ENCODE measurements at regions not wholly inside any gene's neighbourhood (a gene's known extent, or its start where the extent isn't known, plus 50 kb on each side); places are given as distances from the start of the nearest gene placed in this dataset.
"Not testable (repeated sequence)": the region's sequence is repeated elsewhere in the genome, so short reads cannot be mapped to it uniquely, and the experiment has no call there.

DNA sequence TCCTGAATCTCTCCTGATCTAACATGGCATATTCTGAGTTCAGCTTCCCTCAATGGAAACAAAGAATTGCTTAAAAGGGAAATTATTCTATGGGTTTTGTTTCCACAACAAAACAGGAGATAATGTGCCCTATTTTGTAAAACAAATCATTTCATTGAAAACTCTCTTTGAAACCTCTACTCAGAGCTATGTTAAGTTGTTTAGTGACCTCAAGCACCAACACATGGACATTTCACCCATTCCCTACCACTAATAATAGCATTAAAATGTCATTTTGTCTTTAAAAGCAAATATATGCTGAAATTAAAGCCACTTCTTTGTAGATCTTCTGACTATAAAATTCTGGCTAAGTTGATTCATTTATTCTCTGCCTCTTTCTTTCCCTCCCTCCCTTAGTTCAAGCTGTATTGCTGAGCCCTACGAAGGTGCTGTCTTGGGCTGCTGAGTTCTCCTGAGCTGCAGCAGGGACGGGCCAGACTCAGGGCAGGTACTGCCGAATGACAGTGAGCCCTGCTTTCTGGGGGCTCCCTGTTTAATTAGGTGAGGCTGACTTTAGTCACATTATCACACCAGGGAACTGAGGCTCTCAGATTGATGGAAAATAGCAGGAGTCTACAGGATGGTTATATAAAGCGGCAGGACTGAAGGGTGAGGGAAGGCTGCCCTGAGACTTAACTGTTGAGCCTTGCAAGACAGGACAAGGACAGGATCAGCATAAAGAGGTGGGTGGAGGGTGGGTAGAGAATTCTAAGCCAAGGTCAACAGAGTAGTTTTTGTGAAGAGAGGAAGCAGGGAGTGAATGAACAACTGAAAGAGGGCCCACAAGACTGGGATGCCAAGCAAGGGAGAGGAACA lies 1685.1 kb downstream of the SPATA31A7 start:
- not testable (repeated sequence) for DNase-seq (ENCODE audit: low spot score)

DNA sequence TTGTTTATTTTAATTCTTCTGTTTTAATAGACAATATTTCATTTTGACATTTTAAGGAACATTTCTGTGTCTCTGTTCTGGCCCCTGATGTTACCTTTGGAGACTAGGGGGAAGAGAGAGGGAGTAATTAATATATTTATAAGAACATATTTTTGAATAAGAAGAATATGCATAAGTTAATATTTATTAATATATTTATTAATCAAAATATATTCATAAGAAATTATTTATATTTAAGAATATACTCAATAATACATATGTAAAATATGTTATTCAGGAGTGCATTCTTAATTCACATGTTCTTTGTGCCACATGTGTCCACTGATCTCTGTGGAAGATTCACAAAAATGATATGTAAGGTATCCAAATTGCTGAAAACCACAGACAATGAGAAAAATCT lies 1687.7 kb downstream of the SPATA31A7 start:
- DNase-seq (ENCODE audit: low spot score) = not testable (repeated sequence)

DNA sequence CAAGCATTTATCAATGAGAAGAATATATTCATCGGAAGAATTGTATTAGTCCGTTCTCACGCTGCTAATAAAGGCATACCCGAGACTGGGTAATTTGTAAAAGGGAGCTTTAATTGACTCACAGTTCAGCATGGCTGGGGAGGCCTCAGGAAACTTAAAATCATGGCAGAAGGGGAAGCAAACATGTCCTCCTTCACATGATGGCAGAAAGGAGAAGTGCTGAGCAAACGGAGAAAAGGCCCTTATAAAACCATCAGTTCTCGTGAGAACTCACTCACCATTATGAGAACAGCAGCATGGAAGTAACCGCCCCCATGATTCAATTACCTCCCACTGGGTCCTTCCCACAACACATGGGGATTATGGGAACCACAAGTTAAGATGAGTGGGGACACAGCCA lies 1688.2 kb downstream of the SPATA31A7 start:
- DNase-seq (ENCODE audit: low spot score) = not testable (repeated sequence)

GRCh38 chr9:62880453-62880852 lies 1690.6 kb downstream of the SPATA31A7 start:
- DNase-seq (ENCODE audit: low spot score) = not testable (repeated sequence)

GRCh38 chr9:62880971-62881370 lies 1691.1 kb downstream of the SPATA31A7 start:
- not testable (repeated sequence) for DNase-seq (ENCODE audit: low spot score)

- DNase-seq (ENCODE audit: low spot score) = not testable (repeated sequence)
Observed at GRCh38 chr9:62881811-62882210, 1692.0 kb downstream of the SPATA31A7 start.

DNA sequence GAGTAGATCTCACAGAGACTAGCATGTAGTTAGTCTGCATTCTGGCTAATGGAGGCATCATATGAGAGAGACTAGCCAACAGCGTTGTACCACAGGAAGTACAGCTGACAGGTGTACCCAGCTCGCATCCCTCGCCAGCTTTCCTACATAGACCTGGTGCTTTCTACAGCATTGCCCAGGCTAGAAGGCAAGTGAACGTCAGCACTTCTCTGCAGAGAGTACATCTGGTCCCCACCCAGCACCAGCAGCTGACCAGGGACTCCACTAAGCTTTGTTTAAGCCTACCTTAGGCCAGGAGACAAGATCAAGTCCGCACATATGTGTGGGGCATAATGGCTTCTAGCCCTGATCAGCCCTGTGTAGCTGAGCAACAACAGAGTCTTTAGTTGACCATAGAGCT lies 1692.9 kb downstream of the SPATA31A7 start:
- not testable (repeated sequence) for DNase-seq (ENCODE audit: low spot score)

DNA sequence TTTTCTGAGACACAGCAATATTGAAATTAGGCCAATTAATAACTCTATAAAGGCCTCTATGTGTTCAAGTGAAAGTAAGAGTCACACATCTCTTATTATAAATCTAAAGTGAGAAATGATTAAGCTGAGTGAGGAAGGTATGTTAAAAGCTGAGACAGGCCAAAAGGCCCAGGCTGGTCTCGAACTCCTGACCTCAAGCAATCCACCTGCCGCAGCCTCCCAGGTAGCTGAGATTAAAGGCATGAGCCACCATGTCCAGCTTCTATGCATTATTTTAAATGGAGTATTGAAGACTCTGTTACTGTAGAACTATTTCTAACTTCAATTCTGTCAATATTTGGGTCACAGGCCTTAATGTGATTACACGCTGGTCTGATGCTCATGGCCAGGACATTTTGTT lies 1706.9 kb downstream of the SPATA31A7 start:
- DNase-seq (ENCODE audit: low spot score) = not testable (repeated sequence)

- DNase-seq (ENCODE audit: low spot score) = peak; percentile 7
Observed at GRCh38 chr9:62897411-62898225, 1707.8 kb downstream of the SPATA31A7 start.

GRCh38 chr9:62899666-62900065 lies 1709.8 kb downstream of the SPATA31A7 start:
- DNase-seq (ENCODE audit: low spot score) = not testable (repeated sequence)

DNA sequence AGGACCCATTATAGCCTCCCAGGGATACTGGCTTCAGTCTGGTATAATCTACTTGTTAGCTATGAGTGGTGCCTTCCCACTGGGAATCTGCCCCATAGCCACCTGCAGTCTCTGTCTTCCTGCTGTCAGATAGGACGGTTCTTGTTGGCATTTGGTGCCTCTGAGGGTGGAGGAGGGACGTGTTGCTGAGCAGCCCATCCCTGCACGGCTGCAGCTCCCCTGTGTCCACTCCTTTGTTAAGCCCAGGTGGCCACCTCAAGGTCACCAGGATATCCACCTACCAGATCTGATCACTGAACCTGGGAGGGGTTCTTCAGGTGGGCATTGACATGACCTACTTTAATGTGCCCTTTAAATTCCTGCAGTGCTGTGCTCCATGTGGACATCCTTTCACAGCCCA lies 1714.2 kb downstream of the SPATA31A7 start:
- DNase-seq (ENCODE audit: low spot score) = not testable (repeated sequence)

GRCh38 chr9:62905722-62906121 lies 1715.9 kb downstream of the SPATA31A7 start:
- DNase-seq (ENCODE audit: low spot score) = not testable (repeated sequence)

DNA sequence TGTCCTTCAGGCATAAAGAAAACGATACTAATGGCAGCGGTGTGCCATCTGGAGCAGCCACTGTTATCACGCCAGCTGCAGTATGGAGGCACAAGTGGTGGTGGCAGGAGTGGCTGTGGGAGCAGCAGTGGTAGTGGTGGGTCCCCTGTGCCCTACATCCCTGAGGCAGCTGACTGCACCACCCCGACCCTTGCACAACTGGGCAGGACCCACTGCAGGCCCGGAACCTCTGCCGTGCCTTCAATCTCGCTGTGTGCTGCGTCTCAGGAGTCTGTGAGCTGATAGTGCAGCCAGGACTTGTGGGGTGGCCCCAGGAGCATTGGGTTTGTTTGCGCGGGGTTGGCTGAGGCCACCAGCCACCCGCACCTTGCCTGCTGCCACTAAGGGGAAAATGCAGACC lies 1718.0 kb downstream of the SPATA31A7 start:
- not testable (repeated sequence) for DNase-seq (ENCODE audit: low spot score)

DNA sequence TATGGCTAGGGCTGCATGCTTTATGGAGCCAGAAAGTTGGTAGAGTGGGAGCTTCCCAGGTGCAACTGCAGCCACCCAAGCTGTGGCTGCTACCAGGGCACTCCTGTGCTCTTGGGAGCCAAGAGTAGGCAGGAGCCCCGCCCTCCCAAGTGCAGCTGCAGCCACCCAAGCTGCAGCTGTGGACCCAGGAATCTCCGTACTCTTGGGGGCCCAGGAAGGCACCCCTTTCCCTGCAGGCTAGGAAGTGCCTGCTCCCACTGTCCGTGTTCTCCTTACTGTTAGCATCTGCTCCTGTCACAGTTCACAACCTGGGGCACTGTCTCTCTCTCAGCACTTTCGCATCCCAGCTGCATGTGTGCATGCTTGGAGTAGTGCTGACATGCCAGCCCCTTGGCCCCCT lies 1718.4 kb downstream of the SPATA31A7 start:
- not testable (repeated sequence) for DNase-seq (ENCODE audit: low spot score)

GRCh38 chr9:62909447-62909846 lies 1719.6 kb downstream of the SPATA31A7 start:
- DNase-seq (ENCODE audit: low spot score) = not testable (repeated sequence)

- not testable (repeated sequence) for DNase-seq (ENCODE audit: low spot score)
Observed at GRCh38 chr9:62912278-62912677, 1722.4 kb downstream of the SPATA31A7 start.

- not testable (repeated sequence) for DNase-seq (ENCODE audit: low spot score)
Observed at GRCh38 chr9:62915168-62915567, 1725.3 kb downstream of the SPATA31A7 start.

DNA sequence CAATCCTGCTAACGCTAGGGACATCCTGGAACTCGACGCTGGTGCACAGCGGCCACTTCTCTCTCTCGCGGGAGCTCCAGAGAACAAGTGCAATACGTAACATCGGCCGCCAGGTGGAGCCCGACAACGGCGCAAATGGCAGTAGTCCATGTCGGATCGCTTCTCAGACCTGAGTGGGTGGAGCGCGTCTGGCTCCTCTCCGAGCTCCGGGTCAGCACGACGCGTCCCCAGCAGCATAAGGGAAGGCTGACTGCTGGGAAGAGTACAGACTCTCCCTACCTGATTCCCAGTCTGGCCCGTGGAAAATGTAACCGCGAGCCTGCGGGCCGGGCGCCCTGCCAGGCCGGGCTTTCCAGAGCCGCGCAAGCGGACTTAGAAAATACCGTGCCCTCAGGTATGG lies 1725.8 kb downstream of the SPATA31A7 start:
- DNase-seq (ENCODE audit: low spot score) = not testable (repeated sequence)

- DNase-seq (ENCODE audit: low spot score) = not testable (repeated sequence)
Observed at GRCh38 chr9:62918648-62919385, 1729.0 kb downstream of the SPATA31A7 start.

GRCh38 chr9:62931484-62931883 lies 1741.6 kb downstream of the SPATA31A7 start:
- not testable (repeated sequence) for DNase-seq (ENCODE audit: low spot score)

GRCh38 chr9:62952840-62953239 lies 1763.0 kb downstream of the SPATA31A7 start:
- not testable (repeated sequence) for DNase-seq (ENCODE audit: low spot score)

Data from activated CD4-positive, alpha-beta T cell treated with anti-CD3 and anti-CD28 coated beads, Interleukin-2, Interleukin-4, amounts not matched to agents 100 ng/mL and 50 ng/mL, durations not matched to agents 16 hours and 8 hours (primary cell).